ENCODE measurements at regions not wholly inside any gene's neighbourhood (a gene's known extent, or its start where the extent isn't known, plus 50 kb on each side); places are given as distances from the start of the nearest gene placed in this dataset.
"Not testable (repeated sequence)": the region's sequence is repeated elsewhere in the genome, so short reads cannot be mapped to it uniquely, and the experiment has no call there.

DNA sequence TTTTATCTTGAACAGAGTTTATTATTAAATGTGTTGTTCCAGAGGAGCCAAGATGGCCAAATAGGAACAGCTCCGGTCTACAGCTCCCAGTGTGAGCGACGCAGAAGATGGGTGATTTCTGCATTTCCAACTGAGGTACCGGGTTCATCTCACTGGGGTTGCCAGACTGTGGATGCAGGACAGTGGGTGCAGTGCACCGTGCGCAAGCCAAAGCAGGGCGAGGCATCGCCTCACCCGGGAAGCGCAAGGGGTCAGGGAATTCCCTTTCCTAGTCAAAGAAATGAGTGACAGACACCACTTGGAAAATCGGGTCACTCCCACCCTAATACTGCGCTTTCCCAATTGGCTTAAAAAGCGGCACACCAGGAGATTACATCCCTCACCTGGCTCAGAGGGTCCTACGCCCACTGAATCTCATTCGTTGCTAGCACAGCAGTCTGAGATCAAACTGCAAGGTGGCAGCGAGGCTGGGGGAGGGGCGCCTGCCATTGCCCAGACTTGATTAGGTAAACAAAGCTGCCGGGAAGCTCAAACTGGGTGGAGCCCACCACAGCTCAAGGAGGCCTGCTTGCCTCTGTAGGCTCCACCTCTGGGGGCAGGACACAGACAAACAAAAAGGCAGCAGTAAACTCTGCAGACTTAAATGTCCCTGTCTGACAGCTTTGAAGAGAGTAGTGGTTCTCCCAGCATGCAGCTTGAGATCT, 155.2 kb upstream of the KBTBD8 start:
- TF ChIP-seq, protein P1, sequence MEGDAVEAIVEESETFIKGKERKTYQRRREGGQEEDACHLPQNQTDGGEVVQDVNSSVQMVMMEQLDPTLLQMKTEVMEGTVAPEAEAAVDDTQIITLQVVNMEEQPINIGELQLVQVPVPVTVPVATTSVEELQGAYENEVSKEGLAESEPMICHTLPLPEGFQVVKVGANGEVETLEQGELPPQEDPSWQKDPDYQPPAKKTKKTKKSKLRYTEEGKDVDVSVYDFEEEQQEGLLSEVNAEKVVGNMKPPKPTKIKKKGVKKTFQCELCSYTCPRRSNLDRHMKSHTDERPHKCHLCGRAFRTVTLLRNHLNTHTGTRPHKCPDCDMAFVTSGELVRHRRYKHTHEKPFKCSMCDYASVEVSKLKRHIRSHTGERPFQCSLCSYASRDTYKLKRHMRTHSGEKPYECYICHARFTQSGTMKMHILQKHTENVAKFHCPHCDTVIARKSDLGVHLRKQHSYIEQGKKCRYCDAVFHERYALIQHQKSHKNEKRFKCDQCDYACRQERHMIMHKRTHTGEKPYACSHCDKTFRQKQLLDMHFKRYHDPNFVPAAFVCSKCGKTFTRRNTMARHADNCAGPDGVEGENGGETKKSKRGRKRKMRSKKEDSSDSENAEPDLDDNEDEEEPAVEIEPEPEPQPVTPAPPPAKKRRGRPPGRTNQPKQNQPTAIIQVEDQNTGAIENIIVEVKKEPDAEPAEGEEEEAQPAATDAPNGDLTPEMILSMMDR (conservative IDR thresholded peaks at IDR 0.05; ENCODE audit: low read depth, low read length), result not testable (repeated sequence)
- TF ChIP-seq EZH2 (IDR thresholded peaks at IDR 0.05; ENCODE audit: low read length, unreplicated experiment); EZH2phosphoT487 (IDR thresholded peaks at IDR 0.05; ENCODE audit: borderline replicate concordance, low read length): not testable (repeated sequence)
